Endothelial cell (in vitro differentiated cells): ENCODE measurements at regions not wholly inside any gene's neighbourhood (a gene's known extent, or its start where the extent isn't known, plus 50 kb on each side); places are given as distances from the start of the nearest gene placed in this dataset.

ENCODE experiments used
- DNase-seq: peaks from one replicate; pipeline ENCODE4 v3.0.0; 2021; ENCODE audit warnings: low spot score
- H3K27ac Mint-ChIP-seq: one replicate; pipeline ENCODE4 v1.8.0; 2021; ENCODE audit warnings: mixed read lengths, inconsistent platforms; ENCODE audit not compliant: unreplicated experiment
- H3K27me3 Mint-ChIP-seq: one replicate; pipeline ENCODE4 v1.8.0; 2021; ENCODE audit warnings: mild to moderate bottlenecking, moderate library complexity, mixed read lengths, inconsistent platforms; ENCODE audit not compliant: unreplicated experiment
- H3K36me3 Mint-ChIP-seq: one replicate; pipeline ENCODE4 v1.8.0; 2021; ENCODE audit warnings: mild to moderate bottlenecking, low read depth, mixed read lengths, inconsistent platforms; ENCODE audit not compliant: unreplicated experiment
- H3K4me1 Mint-ChIP-seq: one replicate; pipeline ENCODE4 v1.8.0; 2021; ENCODE audit warnings: mild to moderate bottlenecking, mixed read lengths, inconsistent platforms; ENCODE audit not compliant: unreplicated experiment
- H3K4me3 Mint-ChIP-seq: one replicate; pipeline ENCODE4 v1.8.0; 2021; ENCODE audit warnings: mild to moderate bottlenecking, mixed read lengths, inconsistent platforms; ENCODE audit not compliant: unreplicated experiment
- H3K9me3 Mint-ChIP-seq: one replicate; pipeline ENCODE4 v1.8.0; 2021; ENCODE audit warnings: mixed read lengths, inconsistent platforms; ENCODE audit not compliant: unreplicated experiment
- CTCF ChIP-seq: fragments of 200-600 bp; sonication (generic); IDR thresholded peaks from one replicate; pipeline ENCODE4 v1.5.0; 2021; ENCODE audit warnings: antibody characterized with exemption; ENCODE audit not compliant: unreplicated experiment

DNA sequence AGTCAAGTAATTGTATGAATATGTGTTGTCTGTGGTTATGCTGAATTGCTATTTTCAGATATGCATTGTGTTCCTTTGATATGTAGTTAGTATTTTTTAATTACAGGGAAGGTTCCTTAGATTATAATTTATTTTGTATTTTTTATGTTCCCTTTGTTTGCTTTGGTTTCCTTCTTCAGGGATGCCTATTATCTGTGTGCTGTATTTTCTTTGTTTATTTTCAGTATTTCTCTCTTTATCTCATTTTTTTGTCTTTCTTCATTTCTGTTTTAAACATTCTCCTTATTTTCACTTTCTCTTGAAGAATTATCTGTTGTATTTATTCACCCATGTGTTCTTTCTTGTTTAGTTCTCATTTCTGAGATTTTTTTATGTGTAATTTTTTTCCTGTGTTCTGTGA lies 163.1 kb downstream of the EMP1 start:
- no peaks in the 10 kb centered on the region for H3K27me3 Mint-ChIP-seq
- H3K36me3 Mint-ChIP-seq, result no peaks in the 10 kb centered on the region
- H3K4me1 Mint-ChIP-seq, result peaks cover 4% of the 10 kb centered on the region
- H3K9me3 Mint-ChIP-seq, result no peaks in the 10 kb centered on the region
- H3K27ac Mint-ChIP-seq, result no peak overlapping the region
- DNase-seq, result no peak
- H3K4me3 Mint-ChIP-seq, result no peak overlapping the region
- TF ChIP-seq CTCF, result no peak

DNA sequence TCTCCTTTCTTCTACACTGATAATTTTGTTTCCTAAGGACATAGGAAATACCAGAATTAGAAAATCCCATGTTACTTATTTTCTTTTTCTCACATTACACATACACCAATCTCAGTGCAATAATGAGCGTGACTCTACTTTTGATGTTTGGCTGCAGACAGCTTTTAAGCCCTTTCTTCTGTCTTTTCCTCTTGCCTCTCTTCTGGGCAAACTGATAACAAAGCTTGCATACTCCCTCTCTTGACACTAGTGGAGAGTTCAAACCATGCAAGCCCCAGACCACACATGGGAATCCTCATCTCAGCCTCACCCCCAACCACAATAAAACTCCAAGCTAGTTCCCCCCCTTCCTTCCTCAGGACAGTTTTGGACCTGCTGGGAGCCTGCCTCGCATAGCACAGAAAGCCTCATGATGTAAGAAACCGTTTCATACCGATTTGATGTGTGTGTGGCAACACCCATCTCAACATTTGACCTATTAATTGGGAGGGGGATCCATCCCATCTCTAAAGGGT lies 161.9 kb downstream of the EMP1 start:
- Mint-ChIP-seq H3K9me3 (no peaks in the 10 kb centered on the region), H3K4me1 (peaks cover 4% of the 10 kb centered on the region), H3K36me3 (no peaks in the 10 kb centered on the region), H3K27ac (no peak overlapping the region), H3K27me3 (no peaks in the 10 kb centered on the region), H3K4me3 (no peak overlapping the region)
- no peak for TF ChIP-seq CTCF
- no peak for DNase-seq

DNA sequence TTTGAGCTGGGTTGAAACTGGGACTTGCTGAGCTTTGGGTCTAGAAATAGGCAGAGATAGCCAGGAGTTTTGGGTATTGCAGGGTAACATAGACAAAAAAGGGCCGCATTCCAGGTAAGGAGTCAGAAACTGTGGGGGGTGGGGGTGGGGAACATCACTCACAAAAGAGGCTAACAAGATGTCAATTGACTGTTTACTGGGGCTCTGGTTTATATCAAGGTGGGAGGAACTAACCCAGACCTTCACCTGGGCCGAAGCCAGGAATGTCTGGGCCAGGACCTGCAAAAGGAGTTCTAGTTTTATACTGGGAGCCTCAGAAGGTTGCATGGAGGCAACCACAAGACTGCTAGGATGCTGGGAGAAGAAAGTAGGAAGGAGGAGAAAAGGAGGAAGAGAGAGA lies 154.4 kb downstream of the EMP1 start:
- Mint-ChIP-seq H3K9me3 (no peaks in the 10 kb centered on the region), H3K27ac (no peak overlapping the region), H3K4me1 (peaks cover 2% of the 10 kb centered on the region), H3K27me3 (no peaks in the 10 kb centered on the region), H3K4me3 (no peak overlapping the region), H3K36me3 (no peaks in the 10 kb centered on the region)
- no peak for TF ChIP-seq CTCF
- DNase-seq, result no peak

- H3K27ac Mint-ChIP-seq, result no peak overlapping the region
- H3K9me3 Mint-ChIP-seq, result no peaks in the 10 kb centered on the region
- no peak overlapping the region for H3K4me3 Mint-ChIP-seq
- H3K27me3 Mint-ChIP-seq, result no peaks in the 10 kb centered on the region
- H3K4me1 Mint-ChIP-seq, result peaks cover 2% of the 10 kb centered on the region
- no peaks in the 10 kb centered on the region for H3K36me3 Mint-ChIP-seq
- TF ChIP-seq CTCF, result no peak
- no peak for DNase-seq
Observed at GRCh38 chr12:13350381-13350780, 153.9 kb downstream of the EMP1 start.

GRCh38 chr12:13348464-13348863 lies 151.9 kb downstream of the EMP1 start:
- no peaks in the 10 kb centered on the region for H3K36me3 Mint-ChIP-seq
- TF ChIP-seq CTCF, result no peak
- peaks cover 2% of the 10 kb centered on the region for H3K4me1 Mint-ChIP-seq
- H3K4me3 Mint-ChIP-seq, result no peak overlapping the region
- no peaks in the 10 kb centered on the region for H3K27me3 Mint-ChIP-seq
- no peak for DNase-seq
- no peaks in the 10 kb centered on the region for H3K9me3 Mint-ChIP-seq
- no peak overlapping the region for H3K27ac Mint-ChIP-seq
